Epidermal melanocyte (primary cell): ENCODE measurements at regions not wholly inside any gene's neighbourhood (a gene's known extent, or its start where the extent isn't known, plus 50 kb on each side); places are given as distances from the start of the nearest gene placed in this dataset.
"Not testable (repeated sequence)": the region's sequence is repeated elsewhere in the genome, so short reads cannot be mapped to it uniquely, and the experiment has no call there.

ENCODE experiments used
- DNase-seq: peaks from one replicate; pipeline ENCODE4 v3.0.0; 2011; ENCODE audit warnings: low spot score; ENCODE audit not compliant: insufficient read length

GRCh38 chr11:24234822-24235508 is 261.9 kb upstream of the LUZP2 start:
- no peak for DNase-seq

GRCh38 chr11:24238771-24239645 is 257.8 kb upstream of the LUZP2 start:
- no peak for DNase-seq

- no peak for DNase-seq
Observed at GRCh38 chr11:24239930-24240329, 256.9 kb upstream of the LUZP2 start.

DNA sequence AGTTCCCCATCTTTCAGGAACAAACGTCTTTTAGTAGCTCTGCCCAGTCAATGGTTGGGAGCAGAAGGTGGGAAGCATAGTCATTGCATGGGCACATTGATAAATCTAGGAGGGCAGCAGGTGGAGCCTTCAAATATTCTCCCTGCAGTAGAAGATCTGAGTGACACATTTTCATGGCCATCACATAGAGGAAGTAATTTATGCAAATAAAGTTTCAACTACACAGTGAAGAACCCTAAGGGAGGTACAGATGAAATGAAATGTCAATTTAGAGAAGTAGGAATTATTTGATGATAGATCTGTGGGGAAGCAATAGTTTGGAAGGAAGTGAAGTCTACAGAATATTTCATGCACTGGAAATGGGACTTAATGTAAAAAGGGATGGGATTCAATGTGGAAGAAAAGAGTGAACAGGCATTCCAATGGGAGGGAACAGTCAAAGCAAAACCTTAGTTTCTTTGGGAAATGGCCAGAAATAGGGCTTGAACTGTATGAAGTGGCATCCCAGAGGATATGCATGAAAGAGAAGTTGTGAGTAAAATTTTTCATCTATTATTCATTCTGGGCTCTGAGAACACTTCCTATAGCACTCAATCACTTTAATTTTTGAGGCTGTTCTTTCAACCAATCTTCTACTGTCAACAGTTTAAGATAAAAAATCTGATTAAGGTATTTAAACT is 256.2 kb upstream of the LUZP2 start:
- no peak for DNase-seq

- no peak for DNase-seq
Observed at GRCh38 chr11:24246715-24247114, 250.1 kb upstream of the LUZP2 start.

DNA sequence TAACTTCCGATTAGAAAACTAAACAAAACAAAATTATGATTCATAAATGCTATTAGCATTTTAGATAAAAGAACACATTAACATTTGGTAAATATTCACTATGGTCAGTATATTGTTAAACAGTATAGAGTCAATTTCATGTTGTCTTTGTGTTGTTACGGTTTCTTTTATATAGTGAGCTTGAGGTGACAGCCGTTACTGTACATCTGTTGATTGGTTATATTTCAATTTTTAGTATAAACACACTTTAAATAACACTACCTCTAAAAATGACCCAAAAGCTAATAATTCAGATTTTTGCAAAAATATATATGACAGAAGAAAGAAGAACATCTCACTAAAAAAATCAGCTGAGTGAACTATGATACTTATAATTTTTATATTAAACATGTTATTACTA is 249.0 kb upstream of the LUZP2 start:
- no peak for DNase-seq

DNA sequence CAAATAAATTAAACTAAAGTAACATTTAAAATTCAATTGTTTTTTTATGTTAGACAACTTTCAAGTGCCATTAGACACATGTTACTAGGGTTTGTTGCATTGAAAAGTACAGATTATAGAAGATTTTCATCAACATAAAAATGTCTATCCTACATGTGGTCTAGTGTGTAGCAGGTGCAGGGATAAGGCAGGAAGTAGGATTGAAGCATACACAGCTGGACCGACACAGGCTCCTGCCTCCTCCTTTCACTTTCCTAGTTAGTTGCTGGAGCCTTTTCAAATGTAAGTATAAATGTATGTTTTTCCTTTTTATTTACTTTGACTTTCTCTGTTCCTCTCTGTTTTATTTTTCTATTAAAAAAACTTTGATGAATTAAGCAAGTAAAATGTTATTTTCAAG is 246.9 kb upstream of the LUZP2 start:
- no peak for DNase-seq

DNA sequence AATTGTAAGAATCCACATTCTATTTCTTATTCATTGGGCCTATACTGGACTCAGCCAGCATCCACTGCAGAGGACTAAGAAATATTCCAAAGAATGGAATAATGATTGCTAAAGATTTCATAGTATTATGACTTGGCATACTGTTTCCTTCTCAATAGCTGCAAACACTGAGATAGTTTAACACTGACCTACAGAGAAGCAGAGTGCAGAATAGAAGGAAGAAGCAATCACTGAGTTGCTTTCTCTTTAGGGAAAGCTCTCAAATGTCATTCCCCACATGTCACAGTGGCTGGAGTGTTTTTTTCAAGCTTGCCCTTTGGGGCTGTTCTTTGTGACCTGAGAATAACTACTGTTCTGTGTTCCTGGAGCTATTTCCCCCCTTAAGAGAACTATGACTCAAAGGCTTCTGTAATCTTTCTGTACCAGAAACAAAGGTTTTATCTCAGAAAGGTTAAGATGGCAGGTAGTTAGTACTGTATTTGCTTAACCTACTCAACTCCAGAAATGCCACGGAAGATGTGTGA is 243.6 kb upstream of the LUZP2 start:
- DNase-seq, result no peak

GRCh38 chr11:24264868-24265267 is 232.0 kb upstream of the LUZP2 start:
- DNase-seq, result no peak

DNA sequence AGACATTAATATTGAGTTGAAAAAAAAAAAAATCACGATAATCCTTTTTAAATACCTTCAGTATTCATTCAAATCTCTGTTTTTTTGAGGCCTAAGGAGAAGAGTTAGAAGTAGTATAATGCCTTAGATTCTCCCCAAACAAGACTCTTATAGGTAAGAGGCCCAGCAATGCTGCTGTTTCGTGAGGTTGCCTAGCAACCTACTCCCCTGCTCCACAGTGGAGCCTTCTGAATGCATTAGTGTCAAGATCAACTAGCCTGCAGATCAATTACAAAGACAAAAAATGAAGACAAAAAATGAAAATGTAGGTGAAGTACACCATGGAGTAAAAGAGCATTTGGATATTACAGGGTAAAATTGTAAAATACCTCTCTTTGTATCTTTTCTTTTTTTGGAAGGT is 229.8 kb upstream of the LUZP2 start:
- DNase-seq, result no peak

DNA sequence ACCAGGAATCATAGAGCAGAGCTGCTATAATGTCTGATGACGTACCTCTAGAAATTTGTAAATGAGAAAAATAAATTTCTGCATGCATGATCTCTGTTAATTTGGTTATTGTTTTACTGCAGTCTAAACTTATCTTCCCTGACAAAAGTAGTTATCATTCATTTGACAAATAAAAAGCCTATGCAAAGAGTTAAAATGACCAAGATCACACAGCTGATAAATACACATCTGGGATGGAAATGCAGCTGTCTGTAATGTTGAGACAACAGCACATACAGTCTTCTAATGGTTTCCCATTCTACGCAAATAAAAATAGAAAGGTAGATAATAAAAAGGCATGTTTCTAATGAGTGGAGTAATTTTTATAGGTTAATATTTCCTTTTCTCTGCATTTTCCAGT is 225.1 kb upstream of the LUZP2 start:
- no peak for DNase-seq

- DNase-seq, result not testable (repeated sequence)
Observed at GRCh38 chr11:24274214-24274781, 222.6 kb upstream of the LUZP2 start.

GRCh38 chr11:24286238-24286637 is 210.6 kb upstream of the LUZP2 start:
- DNase-seq, result no peak

DNA sequence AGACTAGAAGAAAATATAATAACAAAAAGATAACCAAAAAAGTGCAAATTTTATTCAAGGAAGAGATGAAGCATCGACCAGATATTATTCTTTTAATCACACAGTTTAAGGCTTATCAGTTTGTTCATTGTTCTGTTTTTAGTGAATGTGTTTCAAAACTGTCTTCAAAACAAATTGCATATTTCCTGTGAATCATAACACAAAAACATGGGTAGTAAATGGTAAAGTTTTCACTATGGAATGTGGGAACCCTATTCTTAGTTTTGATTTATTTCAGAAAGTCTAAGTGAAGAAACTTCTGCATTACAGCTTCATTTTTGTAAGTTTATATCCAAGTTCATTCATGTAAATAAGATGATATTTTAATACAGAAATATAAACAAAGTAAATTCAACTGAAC is 207.6 kb upstream of the LUZP2 start:
- no peak for DNase-seq

- no peak for DNase-seq
Observed at GRCh38 chr11:24293964-24294363, 202.9 kb upstream of the LUZP2 start.

GRCh38 chr11:24295360-24295759 is 201.5 kb upstream of the LUZP2 start:
- DNase-seq, result no peak

DNA sequence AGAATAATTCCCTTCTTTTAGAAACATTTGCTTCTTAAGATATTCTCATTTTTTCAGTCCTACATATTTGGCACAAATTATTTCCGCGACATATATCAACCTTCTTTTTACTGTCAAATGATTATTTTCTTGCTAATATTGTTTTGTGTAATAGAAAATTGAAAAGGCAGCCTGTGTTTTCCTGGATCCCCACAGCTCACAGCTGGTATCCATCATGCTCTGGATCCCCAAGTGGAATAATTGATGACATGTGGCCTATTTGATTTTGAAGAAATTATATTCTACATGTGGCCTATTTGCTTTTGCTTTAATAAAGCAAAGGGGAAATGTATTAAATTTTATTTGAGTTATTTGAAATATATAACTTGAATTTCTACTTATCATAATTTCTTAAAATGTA is 199.4 kb upstream of the LUZP2 start:
- no peak for DNase-seq

DNA sequence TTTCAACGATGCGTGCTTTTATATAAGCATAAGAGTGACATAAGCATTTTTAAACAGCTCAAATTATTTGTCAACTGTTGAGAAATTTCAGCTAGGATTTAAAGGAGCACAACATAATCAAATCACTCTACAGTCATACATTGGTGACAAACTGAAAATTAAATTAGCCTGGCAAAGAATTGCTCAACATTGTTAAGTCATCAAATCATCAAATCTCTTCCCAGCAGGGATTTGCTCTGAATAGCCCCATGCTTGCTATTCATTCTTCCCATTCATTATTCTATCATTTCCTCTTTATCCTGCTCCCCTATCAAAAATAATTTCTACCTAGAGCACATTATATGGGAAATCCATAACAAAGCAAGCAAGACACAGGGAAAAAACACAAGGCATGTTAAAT is 198.7 kb upstream of the LUZP2 start:
- DNase-seq, result no peak

DNA sequence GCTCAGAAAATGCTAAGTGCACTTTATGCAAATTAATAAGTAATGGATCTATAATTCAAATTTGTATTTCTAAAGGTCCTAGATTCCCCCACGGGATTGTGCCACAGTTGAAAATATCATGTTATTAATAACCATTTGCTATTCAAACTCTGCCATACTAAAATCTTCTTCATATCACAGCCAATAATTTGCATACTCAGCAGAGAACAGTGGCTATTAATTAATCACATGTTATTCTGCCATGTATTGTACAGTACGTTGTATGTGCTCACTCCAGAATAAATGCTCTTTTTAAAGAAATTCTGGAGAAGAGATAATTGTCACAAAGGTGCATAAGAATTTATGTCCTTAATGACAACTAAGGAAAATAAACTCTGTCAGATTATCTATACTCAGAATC is 184.9 kb upstream of the LUZP2 start:
- no peak for DNase-seq

GRCh38 chr11:24312464-24313238 is 184.2 kb upstream of the LUZP2 start:
- no peak for DNase-seq

- no peak for DNase-seq
Observed at GRCh38 chr11:24321229-24321628, 175.6 kb upstream of the LUZP2 start.
